ENCODE measurements at regions not wholly inside any gene's neighbourhood (a gene's known extent, or its start where the extent isn't known, plus 50 kb on each side); places are given as distances from the start of the nearest gene placed in this dataset.

GRCh38 chr12:65758401-65758800 is 65.9 kb upstream of the HMGA2 start:
- no peak overlapping the region for H3K27ac Mint-ChIP-seq
- H3K9me3 Mint-ChIP-seq: no peaks in the 10 kb centered on the region
- Histone ChIP-seq H3K27ac (ENCODE audit: low read depth in 1 of 2, low read length in 2 of 2) (no peak overlapping the region), H3K36me3 (ENCODE audit: insufficient read depth, low read length) (no peaks in the 10 kb centered on the region), H3K9me3 (ENCODE audit: control insufficient read depth in 1 of 2, insufficient read depth in 1 of 2, low read length in 2 of 2) (no peaks in the 10 kb centered on the region), H3K4me1 (ENCODE audit: insufficient read depth, low read length) (no peaks in the 10 kb centered on the region), H3K4me3 (ENCODE audit: low read length) (no peak overlapping the region), H3K27me3 (ENCODE audit: control insufficient read depth in 1 of 2, insufficient read depth in 2 of 2, low read length in 2 of 2) (peaks cover 0 to 3% of the 10 kb centered on the region in 2 experiments)
- H3K27me3 Mint-ChIP-seq: peaks cover 6% of the 10 kb centered on the region
- no peak for TF ChIP-seq CTCF (IDR thresholded peaks at IDR 0.05)
- ATAC-seq (ENCODE audit: poor library complexity): no peak
- H3K4me3 Mint-ChIP-seq: no peak overlapping the region
- DNase-seq: no peak
- POLR2A ChIA-PET: interaction anchor here (0.6 kb wide), 1 partner anchor 867 kb away, joined by 3 read pairs; no protein-coding TSS in a partner anchor
- CTCF ChIA-PET: no interaction called here
- H3K36me3 Mint-ChIP-seq (ENCODE audit: low read depth): no peaks in the 10 kb centered on the region
- no peaks in the 10 kb centered on the region for H3K4me1 Mint-ChIP-seq (ENCODE audit: low read depth)
- intact Hi-C loops (cut with DNase I, micrococcal nuclease): no loop called here

GRCh38 chr12:65759735-65760134 is 64.5 kb upstream of the HMGA2 start:
- Mint-ChIP-seq H3K27ac (no peak overlapping the region), H3K36me3 (ENCODE audit: low read depth) (no peaks in the 10 kb centered on the region), H3K27me3 (no peaks in the 10 kb centered on the region), H3K4me3 (no peak overlapping the region), H3K9me3 (no peaks in the 10 kb centered on the region), H3K4me1 (ENCODE audit: low read depth) (no peaks in the 10 kb centered on the region)
- Histone ChIP-seq H3K36me3 (ENCODE audit: insufficient read depth, low read length) (no peaks in the 10 kb centered on the region), H3K4me3 (ENCODE audit: low read length) (no peak overlapping the region), H3K9me3 (ENCODE audit: control insufficient read depth in 1 of 2, insufficient read depth in 1 of 2, low read length in 2 of 2) (no peaks in the 10 kb centered on the region), H3K27ac (ENCODE audit: low read depth in 1 of 2, low read length in 2 of 2) (no peak overlapping the region), H3K27me3 (ENCODE audit: control insufficient read depth in 1 of 2, insufficient read depth in 2 of 2, low read length in 2 of 2) (no peaks in the 10 kb centered on the region), H3K4me1 (ENCODE audit: insufficient read depth, low read length) (no peaks in the 10 kb centered on the region)
- ChIA-PET POLR2A (no interaction called here), CTCF (no interaction called here)
- DNase-seq (no peak), ATAC-seq (ENCODE audit: poor library complexity) (no peak)
- TF ChIP-seq CTCF (IDR thresholded peaks at IDR 0.05): no peak
- intact Hi-C loops (cut with DNase I, micrococcal nuclease): no loop called here

GRCh38 chr12:65761301-65761700 is 63.0 kb upstream of the HMGA2 start:
- Histone ChIP-seq H3K4me1 (ENCODE audit: insufficient read depth, low read length) (no peaks in the 10 kb centered on the region), H3K4me3 (ENCODE audit: low read length) (no peak overlapping the region), H3K27ac (ENCODE audit: low read depth in 1 of 2, low read length in 2 of 2) (no peak overlapping the region), H3K36me3 (ENCODE audit: insufficient read depth, low read length) (no peaks in the 10 kb centered on the region), H3K27me3 (ENCODE audit: control insufficient read depth in 1 of 2, insufficient read depth in 2 of 2, low read length in 2 of 2) (no peaks in the 10 kb centered on the region), H3K9me3 (ENCODE audit: control insufficient read depth in 1 of 2, insufficient read depth in 1 of 2, low read length in 2 of 2) (no peaks in the 10 kb centered on the region)
- Mint-ChIP-seq H3K27me3 (no peaks in the 10 kb centered on the region), H3K36me3 (ENCODE audit: low read depth) (no peaks in the 10 kb centered on the region), H3K9me3 (no peaks in the 10 kb centered on the region), H3K4me3 (no peak overlapping the region), H3K27ac (no peak overlapping the region), H3K4me1 (ENCODE audit: low read depth) (no peaks in the 10 kb centered on the region)
- ATAC-seq (ENCODE audit: poor library complexity) (no peak), DNase-seq (no peak)
- ChIA-PET POLR2A (no interaction called here), CTCF (no interaction called here)
- no peak for TF ChIP-seq CTCF (IDR thresholded peaks at IDR 0.05)
- intact Hi-C loops (cut with DNase I, micrococcal nuclease): no loop called here
